Keratinocyte (primary cell): ENCODE measurements at regions not wholly inside any gene's neighbourhood (a gene's known extent, or its start where the extent isn't known, plus 50 kb on each side); places are given as distances from the start of the nearest gene placed in this dataset.

Experiments
- DNase-seq: peaks from one replicate; pipeline ENCODE4 v3.0.0-alpha.2; 2011; ENCODE audit warnings: low read depth, missing footprints, low spot score
- FAIRE-seq: peaks from 2 replicates; lab custom pipeline; 2011; peaks lifted over from hg19 to GRCh38; lab: Jason Lieb, UNC
- H2AFZ ChIP-seq: 2 replicates; pipeline ENCODE4 v1.6.0; 2012; ENCODE audit warnings: low read length, control low read depth, inconsistent platforms; ENCODE audit not compliant: control insufficient read depth
- H3K27ac ChIP-seq: 2 replicates; pipeline ENCODE4 v1.5.1; 2011; ENCODE audit warnings: low read length; ENCODE audit not compliant: control insufficient read depth, insufficient read depth
- H3K27me3 ChIP-seq: 3 replicates; pipeline ENCODE4 v1.6.0; 2011; ENCODE audit warnings: low read length; ENCODE audit not compliant: control insufficient read depth, insufficient read depth; ENCODE audit errors: extremely low read depth
- H3K36me3 ChIP-seq, 2 experiments: 2 replicates in 1 of 2; 3 replicates in 1 of 2; pipeline ENCODE4 v1.5.1; 2011; ENCODE audit warnings: low read length in 2 of 2, mild to moderate bottlenecking in 1 of 2; ENCODE audit not compliant: control insufficient read depth in 2 of 2, insufficient read depth in 2 of 2; ENCODE audit errors: extremely low read depth in 1 of 2
- H3K4me1 ChIP-seq: 3 replicates; pipeline ENCODE4 v1.5.1; 2011; ENCODE audit warnings: low read length; ENCODE audit not compliant: control insufficient read depth, insufficient read depth; ENCODE audit errors: extremely low read depth
- H3K4me2 ChIP-seq: 3 replicates; pipeline ENCODE4 v1.6.0; 2011; ENCODE audit warnings: low read depth, low read length; ENCODE audit not compliant: control insufficient read depth, insufficient read depth; ENCODE audit errors: extremely low read depth
- H3K4me3 ChIP-seq, 3 experiments: fragments of 200-600 bp in 1 of 3; sonication (generic) in 1 of 3; 2 replicates in 2 of 3; 3 replicates in 1 of 3; pipeline ENCODE4 v1.5.1; 2011 to 2016; ENCODE audit warnings: low read length in 3 of 3, mild to moderate bottlenecking in 3 of 3, control low read depth in 2 of 3, inconsistent platforms in 1 of 3, low read depth in 1 of 3, mixed read lengths in 1 of 3, mixed run types in 1 of 3, moderate library complexity in 1 of 3; ENCODE audit not compliant: control insufficient read depth in 2 of 3, insufficient read depth in 2 of 3; ENCODE audit errors: extremely low read depth in 1 of 3
- H3K79me2 ChIP-seq: 2 replicates; pipeline ENCODE4 v1.6.0; 2012; ENCODE audit warnings: low read length; ENCODE audit not compliant: control insufficient read depth, insufficient read depth
- H3K9ac ChIP-seq: 3 replicates; pipeline ENCODE4 v1.6.0; 2011; ENCODE audit warnings: low read length; ENCODE audit not compliant: control insufficient read depth, insufficient read depth; ENCODE audit errors: extremely low read depth
- H3K9me1 ChIP-seq: 3 replicates; pipeline ENCODE4 v1.6.0; 2011; ENCODE audit warnings: low read length; ENCODE audit not compliant: control insufficient read depth, insufficient read depth; ENCODE audit errors: extremely low read depth
- H3K9me3 ChIP-seq: 2 replicates; pipeline ENCODE4 v1.5.1; 2012; ENCODE audit warnings: low read depth, low read length; ENCODE audit not compliant: control insufficient read depth
- H4K20me1 ChIP-seq: 3 replicates; pipeline ENCODE4 v1.6.0; 2011; ENCODE audit warnings: low read length; ENCODE audit not compliant: control insufficient read depth, insufficient read depth; ENCODE audit errors: extremely low read depth
- EZH2 ChIP-seq: IDR thresholded peaks from one replicate; pipeline ENCODE4 v1.6.1; 2012; ENCODE audit warnings: inconsistent platforms, mild to moderate bottlenecking, low read length, moderate library complexity
- dilution Hi-C: fragments of 300-500 bp; cut with MboI; formaldehyde crosslinking; loops from one replicate; pipeline ENCODE4 v1.7.0; 2020; ENCODE audit warnings: low sequenced_read_pairs; ENCODE audit not compliant: extremely low pct_ligation_motif_present
- TF ChIP-seq, protein P1 (sequence below), 3 experiments: IDR thresholded peaks in 1 of 3; conservative IDR thresholded peaks in 1 of 3; optimal IDR thresholded peaks in 1 of 3; 2 replicates in 2 of 3; 3 replicates in 1 of 3; pipeline versions ENCODE3 to v1.5.1; 2011; ENCODE audit warnings: low read length in 3 of 3, mild to moderate bottlenecking in 3 of 3, moderate library complexity in 2 of 3, control low read depth in 1 of 3, inconsistent platforms in 1 of 3; ENCODE audit not compliant: insufficient read depth in 2 of 3; ENCODE audit errors: extremely low read depth in 1 of 3

DNA sequence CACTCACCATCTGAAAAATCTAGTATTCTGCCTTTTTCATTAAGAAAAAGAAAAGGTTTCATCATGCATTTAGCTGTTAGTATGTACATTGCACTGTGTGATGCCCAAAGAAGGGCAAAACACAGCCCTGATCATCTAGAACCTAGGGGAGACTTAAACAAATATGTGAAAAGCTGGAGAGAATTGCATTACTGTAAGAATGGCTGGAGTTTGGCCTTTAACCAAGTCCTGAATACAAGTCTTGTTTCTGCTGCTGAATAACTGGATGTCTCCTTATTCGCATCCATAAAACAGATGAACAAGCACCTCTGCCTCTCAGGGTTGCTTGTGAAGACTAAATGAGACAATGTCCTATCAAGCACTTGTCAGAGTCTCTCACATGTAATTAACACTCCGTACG, 233.4 kb upstream of the LRTM1 start:
- DNase-seq = no peak
- H4K20me1 ChIP-seq = no peaks in the 10 kb centered on the region
- H2AFZ ChIP-seq = no peak overlapping the region
- H3K36me3 ChIP-seq = no peaks in the 10 kb centered on the region
- dilution Hi-C loops = no loop called here
- no peaks in the 10 kb centered on the region for H3K4me1 ChIP-seq
- no peaks in the 10 kb centered on the region for H3K27me3 ChIP-seq
- no peak for FAIRE-seq
- H3K79me2 ChIP-seq = no peaks in the 10 kb centered on the region
- no peaks in the 10 kb centered on the region for H3K9me3 ChIP-seq
- no peak overlapping the region for H3K27ac ChIP-seq
- no peaks in the 10 kb centered on the region for H3K9me1 ChIP-seq
- TF ChIP-seq, protein P1, sequence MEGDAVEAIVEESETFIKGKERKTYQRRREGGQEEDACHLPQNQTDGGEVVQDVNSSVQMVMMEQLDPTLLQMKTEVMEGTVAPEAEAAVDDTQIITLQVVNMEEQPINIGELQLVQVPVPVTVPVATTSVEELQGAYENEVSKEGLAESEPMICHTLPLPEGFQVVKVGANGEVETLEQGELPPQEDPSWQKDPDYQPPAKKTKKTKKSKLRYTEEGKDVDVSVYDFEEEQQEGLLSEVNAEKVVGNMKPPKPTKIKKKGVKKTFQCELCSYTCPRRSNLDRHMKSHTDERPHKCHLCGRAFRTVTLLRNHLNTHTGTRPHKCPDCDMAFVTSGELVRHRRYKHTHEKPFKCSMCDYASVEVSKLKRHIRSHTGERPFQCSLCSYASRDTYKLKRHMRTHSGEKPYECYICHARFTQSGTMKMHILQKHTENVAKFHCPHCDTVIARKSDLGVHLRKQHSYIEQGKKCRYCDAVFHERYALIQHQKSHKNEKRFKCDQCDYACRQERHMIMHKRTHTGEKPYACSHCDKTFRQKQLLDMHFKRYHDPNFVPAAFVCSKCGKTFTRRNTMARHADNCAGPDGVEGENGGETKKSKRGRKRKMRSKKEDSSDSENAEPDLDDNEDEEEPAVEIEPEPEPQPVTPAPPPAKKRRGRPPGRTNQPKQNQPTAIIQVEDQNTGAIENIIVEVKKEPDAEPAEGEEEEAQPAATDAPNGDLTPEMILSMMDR (optimal IDR thresholded peaks at IDR 0.05 in 1 of 3, IDR thresholded peaks at IDR 0.05 in 1 of 3, conservative IDR thresholded peaks at IDR 0.05 in 1 of 3; ENCODE audit: extremely low read depth in 1 of 3, insufficient read depth in 2 of 3, low read length in 3 of 3) = no peak
- TF ChIP-seq EZH2 = no peak
- H3K9ac ChIP-seq = no peak overlapping the region
- no peak overlapping the region for H3K4me2 ChIP-seq
- H3K4me3 ChIP-seq = no peak overlapping the region

DNA sequence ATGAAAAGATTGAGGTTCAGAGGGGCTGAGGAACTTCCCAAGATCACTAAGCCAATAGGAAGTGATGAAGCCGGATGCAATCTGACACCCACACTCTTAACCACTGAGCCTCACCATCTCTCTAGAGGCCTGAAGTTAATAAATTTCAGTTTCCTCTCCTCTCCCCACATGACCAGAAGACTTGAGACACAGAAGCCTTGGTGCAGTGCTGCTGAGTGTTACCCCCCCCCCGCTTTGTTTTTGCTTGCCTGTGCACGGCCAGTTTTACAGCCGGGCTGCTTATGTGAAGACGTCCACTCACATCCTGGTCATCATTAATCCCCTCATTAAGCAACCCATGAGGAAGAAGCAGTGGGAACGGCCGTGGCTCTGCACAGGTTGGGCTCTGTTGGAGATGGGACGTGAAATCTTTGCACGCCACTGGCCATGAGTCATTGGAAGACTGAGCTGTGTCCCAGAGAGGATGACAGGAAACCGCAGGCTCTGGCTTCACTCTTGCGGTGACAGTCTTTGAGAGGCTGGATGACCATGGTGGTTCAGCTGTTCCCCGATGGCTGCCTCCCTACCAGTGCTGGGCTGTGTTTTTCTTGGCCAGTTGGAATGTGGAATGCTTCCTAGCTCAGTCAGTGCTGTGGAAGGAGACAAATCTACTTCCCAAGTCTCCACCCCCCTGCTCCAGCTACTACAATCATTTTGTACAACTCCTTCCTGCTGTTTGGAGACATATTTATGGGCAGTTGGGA, 232.6 kb upstream of the LRTM1 start:
- FAIRE-seq (no peak), DNase-seq (no peak)
- no peaks in the 10 kb centered on the region for H3K4me1 ChIP-seq
- no peaks in the 10 kb centered on the region for H3K9me3 ChIP-seq
- no peaks in the 10 kb centered on the region for H3K9me1 ChIP-seq
- no peaks in the 10 kb centered on the region for H3K27me3 ChIP-seq
- dilution Hi-C loops = no loop called here
- H3K79me2 ChIP-seq = no peaks in the 10 kb centered on the region
- no peak overlapping the region for H3K27ac ChIP-seq
- H3K4me3 ChIP-seq = no peak overlapping the region
- no peaks in the 10 kb centered on the region for H4K20me1 ChIP-seq
- TF ChIP-seq, protein P1 (optimal IDR thresholded peaks at IDR 0.05 in 1 of 3, IDR thresholded peaks at IDR 0.05 in 1 of 3, conservative IDR thresholded peaks at IDR 0.05 in 1 of 3; ENCODE audit: extremely low read depth in 1 of 3, insufficient read depth in 2 of 3, low read length in 3 of 3) = no peak
- no peak for TF ChIP-seq EZH2
- H2AFZ ChIP-seq = no peak overlapping the region
- H3K36me3 ChIP-seq = no peaks in the 10 kb centered on the region
- no peak overlapping the region for H3K4me2 ChIP-seq
- no peak overlapping the region for H3K9ac ChIP-seq
